ENCODE measurements at regions not wholly inside any gene's neighbourhood (a gene's known extent, or its start where the extent isn't known, plus 50 kb on each side); places are given as distances from the start of the nearest gene placed in this dataset.
"Not testable (repeated sequence)": the region's sequence is repeated elsewhere in the genome, so short reads cannot be mapped to it uniquely, and the experiment has no call there.

DNA sequence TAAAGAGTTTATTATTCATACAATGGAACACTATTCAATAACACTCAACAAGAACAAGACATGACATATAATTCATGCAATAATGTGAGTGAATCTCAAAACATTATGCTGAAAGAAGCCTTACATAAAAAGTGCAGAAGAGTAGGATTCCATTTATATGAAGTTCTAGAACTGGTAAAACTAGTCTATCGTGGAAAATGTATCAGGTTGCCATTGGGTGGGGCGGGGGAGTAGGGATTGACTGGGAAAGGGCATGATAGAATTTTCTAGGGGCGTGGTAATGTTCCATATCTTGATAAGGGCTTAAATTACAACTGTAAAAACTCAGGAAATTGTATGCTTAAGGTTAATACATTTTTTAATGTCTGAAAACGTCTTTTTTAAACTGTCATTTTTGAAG lies 247.9 kb downstream of the SATB1 start:
- DNase-seq (ENCODE audit: low read depth, low spot score): no peak
- no peaks in the 10 kb centered on the region for H3K4me1 ChIP-seq (ENCODE audit: control insufficient read depth, extremely low read depth, insufficient read depth, low read length)
- H3K27ac ChIP-seq (ENCODE audit: control insufficient read depth, insufficient read depth, low read length): no peak overlapping the region
- no peaks in the 10 kb centered on the region for H4K20me1 ChIP-seq (ENCODE audit: control insufficient read depth, extremely low read depth, insufficient read depth, low read length)
- H3K9me1 ChIP-seq (ENCODE audit: control insufficient read depth, extremely low read depth, insufficient read depth, low read length): no peaks in the 10 kb centered on the region
- no peaks in the 10 kb centered on the region for H3K36me3 ChIP-seq (ENCODE audit: control insufficient read depth in 2 of 2, extremely low read depth in 1 of 2, insufficient read depth in 2 of 2, low read length in 2 of 2)
- no peaks in the 10 kb centered on the region for H3K9me3 ChIP-seq (ENCODE audit: control insufficient read depth, low read depth, low read length)
- no peak overlapping the region for H2AFZ ChIP-seq (ENCODE audit: control insufficient read depth, low read length)
- H3K9ac ChIP-seq (ENCODE audit: control insufficient read depth, extremely low read depth, insufficient read depth, low read length): no peak overlapping the region
- no peak overlapping the region for H3K4me3 ChIP-seq (ENCODE audit: control insufficient read depth in 2 of 3, extremely low read depth in 1 of 3, insufficient read depth in 2 of 3, low read depth in 1 of 3, low read length in 3 of 3)
- TF ChIP-seq, protein P1, sequence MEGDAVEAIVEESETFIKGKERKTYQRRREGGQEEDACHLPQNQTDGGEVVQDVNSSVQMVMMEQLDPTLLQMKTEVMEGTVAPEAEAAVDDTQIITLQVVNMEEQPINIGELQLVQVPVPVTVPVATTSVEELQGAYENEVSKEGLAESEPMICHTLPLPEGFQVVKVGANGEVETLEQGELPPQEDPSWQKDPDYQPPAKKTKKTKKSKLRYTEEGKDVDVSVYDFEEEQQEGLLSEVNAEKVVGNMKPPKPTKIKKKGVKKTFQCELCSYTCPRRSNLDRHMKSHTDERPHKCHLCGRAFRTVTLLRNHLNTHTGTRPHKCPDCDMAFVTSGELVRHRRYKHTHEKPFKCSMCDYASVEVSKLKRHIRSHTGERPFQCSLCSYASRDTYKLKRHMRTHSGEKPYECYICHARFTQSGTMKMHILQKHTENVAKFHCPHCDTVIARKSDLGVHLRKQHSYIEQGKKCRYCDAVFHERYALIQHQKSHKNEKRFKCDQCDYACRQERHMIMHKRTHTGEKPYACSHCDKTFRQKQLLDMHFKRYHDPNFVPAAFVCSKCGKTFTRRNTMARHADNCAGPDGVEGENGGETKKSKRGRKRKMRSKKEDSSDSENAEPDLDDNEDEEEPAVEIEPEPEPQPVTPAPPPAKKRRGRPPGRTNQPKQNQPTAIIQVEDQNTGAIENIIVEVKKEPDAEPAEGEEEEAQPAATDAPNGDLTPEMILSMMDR (optimal IDR thresholded peaks at IDR 0.05 in 1 of 3, IDR thresholded peaks at IDR 0.05 in 1 of 3, conservative IDR thresholded peaks at IDR 0.05 in 1 of 3; ENCODE audit: extremely low read depth in 1 of 3, insufficient read depth in 2 of 3, low read length in 3 of 3): no peak
- no peak for TF ChIP-seq EZH2 (IDR thresholded peaks at IDR 0.05; ENCODE audit: low read length)
- dilution Hi-C loops (cut with MboI; ENCODE audit: extremely low pct_ligation_motif_present, low sequenced_read_pairs): no loop called here
- no peak overlapping the region for H3K4me2 ChIP-seq (ENCODE audit: control insufficient read depth, extremely low read depth, insufficient read depth, low read depth, low read length)
- no peaks in the 10 kb centered on the region for H3K79me2 ChIP-seq (ENCODE audit: control insufficient read depth, insufficient read depth, low read length)
- no peak for FAIRE-seq
- H3K27me3 ChIP-seq (ENCODE audit: control insufficient read depth, extremely low read depth, insufficient read depth, low read length): no peaks in the 10 kb centered on the region

- H3K9me3 ChIP-seq (ENCODE audit: control insufficient read depth, low read depth, low read length); H4K20me1 ChIP-seq (ENCODE audit: control insufficient read depth, extremely low read depth, insufficient read depth, low read length); DNase-seq (ENCODE audit: low read depth, low spot score); H3K79me2 ChIP-seq (ENCODE audit: control insufficient read depth, insufficient read depth, low read length); H3K9me1 ChIP-seq (ENCODE audit: control insufficient read depth, extremely low read depth, insufficient read depth, low read length); H2AFZ ChIP-seq (ENCODE audit: control insufficient read depth, low read length); H3K27me3 ChIP-seq (ENCODE audit: control insufficient read depth, extremely low read depth, insufficient read depth, low read length); H3K4me3 ChIP-seq (ENCODE audit: control insufficient read depth in 2 of 3, extremely low read depth in 1 of 3, insufficient read depth in 2 of 3, low read depth in 1 of 3, low read length in 3 of 3); H3K9ac ChIP-seq (ENCODE audit: control insufficient read depth, extremely low read depth, insufficient read depth, low read length); H3K4me1 ChIP-seq (ENCODE audit: control insufficient read depth, extremely low read depth, insufficient read depth, low read length); H3K27ac ChIP-seq (ENCODE audit: control insufficient read depth, insufficient read depth, low read length); H3K36me3 ChIP-seq (ENCODE audit: control insufficient read depth in 2 of 2, extremely low read depth in 1 of 2, insufficient read depth in 2 of 2, low read length in 2 of 2); FAIRE-seq; dilution Hi-C loops (cut with MboI; ENCODE audit: extremely low pct_ligation_motif_present, low sequenced_read_pairs); H3K4me2 ChIP-seq (ENCODE audit: control insufficient read depth, extremely low read depth, insufficient read depth, low read depth, low read length): not testable (repeated sequence)
Measured at GRCh38 chr3:18173891-18174290, 251.2 kb downstream of the SATB1 start.

DNA sequence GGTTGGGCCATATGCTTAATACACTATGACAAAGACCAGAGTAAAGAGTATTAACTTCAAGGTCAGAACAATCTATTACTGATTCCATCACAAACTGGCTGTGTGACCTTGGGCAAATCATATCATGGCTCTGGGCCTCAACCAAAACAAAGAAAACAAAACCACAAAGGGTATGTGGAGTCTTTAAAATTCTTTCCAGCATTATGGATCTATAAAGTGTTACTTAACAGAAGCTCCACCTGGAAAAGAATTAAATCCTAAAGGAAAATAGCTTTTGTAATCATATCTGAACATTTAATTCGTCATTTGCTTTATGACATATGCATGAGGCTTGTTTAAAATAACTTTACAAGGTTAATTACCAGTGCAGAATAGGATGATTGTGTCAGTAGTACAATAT lies 265.5 kb downstream of the SATB1 start:
- dilution Hi-C loops (cut with MboI; ENCODE audit: extremely low pct_ligation_motif_present, low sequenced_read_pairs): no loop called here
- Histone ChIP-seq H3K9me1 (ENCODE audit: control insufficient read depth, extremely low read depth, insufficient read depth, low read length) (no peaks in the 10 kb centered on the region), H2AFZ (ENCODE audit: control insufficient read depth, low read length) (no peak overlapping the region), H3K4me2 (ENCODE audit: control insufficient read depth, extremely low read depth, insufficient read depth, low read depth, low read length) (no peak overlapping the region), H3K27ac (ENCODE audit: control insufficient read depth, insufficient read depth, low read length) (no peak overlapping the region), H3K4me3 (ENCODE audit: control insufficient read depth in 2 of 3, extremely low read depth in 1 of 3, insufficient read depth in 2 of 3, low read depth in 1 of 3, low read length in 3 of 3) (no peak overlapping the region), H3K27me3 (ENCODE audit: control insufficient read depth, extremely low read depth, insufficient read depth, low read length) (no peaks in the 10 kb centered on the region), H3K9ac (ENCODE audit: control insufficient read depth, extremely low read depth, insufficient read depth, low read length) (no peak overlapping the region), H3K9me3 (ENCODE audit: control insufficient read depth, low read depth, low read length) (no peaks in the 10 kb centered on the region), H3K79me2 (ENCODE audit: control insufficient read depth, insufficient read depth, low read length) (no peaks in the 10 kb centered on the region), H3K36me3 (ENCODE audit: control insufficient read depth in 2 of 2, extremely low read depth in 1 of 2, insufficient read depth in 2 of 2, low read length in 2 of 2) (no peaks in the 10 kb centered on the region), H3K4me1 (ENCODE audit: control insufficient read depth, extremely low read depth, insufficient read depth, low read length) (no peaks in the 10 kb centered on the region), H4K20me1 (ENCODE audit: control insufficient read depth, extremely low read depth, insufficient read depth, low read length) (no peaks in the 10 kb centered on the region)
- TF ChIP-seq EZH2 (IDR thresholded peaks at IDR 0.05; ENCODE audit: low read length): no peak
- TF ChIP-seq, protein P1 (optimal IDR thresholded peaks at IDR 0.05 in 1 of 3, IDR thresholded peaks at IDR 0.05 in 1 of 3, conservative IDR thresholded peaks at IDR 0.05 in 1 of 3; ENCODE audit: extremely low read depth in 1 of 3, insufficient read depth in 2 of 3, low read length in 3 of 3): no peak
- no peak for DNase-seq (ENCODE audit: low read depth, low spot score)
- FAIRE-seq: no peak
